ENCODE measurements at regions not wholly inside any gene's neighbourhood (a gene's known extent, or its start where the extent isn't known, plus 50 kb on each side); places are given as distances from the start of the nearest gene placed in this dataset.

DNA sequence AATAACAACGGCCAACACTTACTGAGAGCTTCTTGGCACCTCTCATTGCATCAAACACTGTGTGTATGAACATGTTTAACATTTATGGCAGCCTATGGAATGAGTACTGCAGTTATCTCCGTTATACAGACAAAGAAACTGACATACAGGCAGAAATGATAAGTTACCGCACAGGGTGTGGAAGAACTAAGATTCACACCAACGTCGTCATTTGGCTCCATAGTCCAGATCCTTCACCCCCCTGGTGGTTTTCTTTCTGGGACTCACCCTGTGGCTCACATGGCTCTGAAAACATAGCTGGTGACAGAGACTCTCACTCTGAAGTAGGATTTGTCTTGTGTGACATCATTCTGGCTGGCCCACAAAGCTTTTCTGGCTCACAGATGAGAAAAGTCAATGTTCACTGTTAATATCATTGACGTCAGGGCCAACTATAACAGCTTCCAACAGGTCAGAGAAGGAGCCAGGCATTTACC, 230.1 kb downstream of the DLEU7 start:
- no peaks in the 10 kb centered on the region for H4K20me1 ChIP-seq (ENCODE audit: insufficient read depth)
- no peak overlapping the region for H3K9ac ChIP-seq
- H3K9me2 ChIP-seq (ENCODE audit: insufficient read depth), result no peaks in the 10 kb centered on the region
- no peaks in the 10 kb centered on the region for H3K36me3 ChIP-seq (ENCODE audit: low read depth)
- H3K4me1 ChIP-seq (ENCODE audit: insufficient read depth), result peaks cover 25% of the 10 kb centered on the region
- no peak overlapping the region for H3K4me2 ChIP-seq (ENCODE audit: unreplicated experiment)
- DNase-seq, result peak; percentile 31
- no peaks in the 10 kb centered on the region for H3K9me3 ChIP-seq (ENCODE audit: low read depth)
- H3K4me3 ChIP-seq, result no peak overlapping the region
- no peak overlapping the region for H2AFZ ChIP-seq
- TF ChIP-seq EZH2 (IDR thresholded peaks at IDR 0.05; ENCODE audit: insufficient read depth, poor library complexity, severe bottlenecking) (no peak), EZH2phosphoT487 (IDR thresholded peaks at IDR 0.05; ENCODE audit: insufficient read depth, low read depth) (no peak)
- no peak overlapping the region for H3K27ac ChIP-seq
- 61 to 64% methylated on average over 6 of the region's 6 CpGs for WGBS, 2 experiments (ENCODE audit: low coverage in 1 of 2, low lambda C conversion rate in 2 of 2, missing lambda C conversion rate in 2 of 2)
- H3K27me3 ChIP-seq (replicated peaks; ENCODE audit: insufficient read depth), result no peaks in the 10 kb centered on the region
- no peaks in the 10 kb centered on the region for H3K79me2 ChIP-seq (ENCODE audit: insufficient read depth)
- in situ Hi-C loops (cut with MboI), result no loop called here
- H3F3A ChIP-seq (ENCODE audit: insufficient read depth), result peaks cover 26% of the 10 kb centered on the region

DNA sequence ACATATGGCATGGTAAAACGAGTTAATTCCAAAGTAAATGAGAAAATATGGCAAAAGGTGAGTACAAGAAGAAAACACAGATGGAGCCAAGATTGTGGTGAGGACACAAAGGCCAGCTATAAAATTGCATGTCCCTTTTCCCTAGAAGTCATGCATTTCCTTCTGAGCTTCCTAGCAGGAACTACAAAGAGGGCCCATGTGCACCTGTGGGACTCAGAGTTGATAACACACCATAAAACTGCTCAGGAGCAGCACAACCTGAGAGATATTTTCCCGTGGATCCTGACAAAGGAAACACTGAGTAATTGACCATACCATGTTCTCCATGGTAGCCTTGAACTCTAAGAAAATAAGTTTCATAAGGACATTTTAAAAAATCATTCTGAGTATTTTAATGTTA, 228.3 kb downstream of the DLEU7 start:
- Histone ChIP-seq H3K9ac (no peak overlapping the region), H3K4me1 (ENCODE audit: insufficient read depth) (peaks cover 26% of the 10 kb centered on the region), H3K27ac (no peak overlapping the region), H3K36me3 (ENCODE audit: low read depth) (no peaks in the 10 kb centered on the region), H3K79me2 (ENCODE audit: insufficient read depth) (no peaks in the 10 kb centered on the region), H3K9me2 (ENCODE audit: insufficient read depth) (no peaks in the 10 kb centered on the region), H3K4me2 (ENCODE audit: unreplicated experiment) (no peak overlapping the region), H3F3A (ENCODE audit: insufficient read depth) (peaks cover 27% of the 10 kb centered on the region), H3K4me3 (no peak overlapping the region), H2AFZ (no peak overlapping the region), H3K9me3 (ENCODE audit: low read depth) (no peaks in the 10 kb centered on the region), H4K20me1 (ENCODE audit: insufficient read depth) (no peaks in the 10 kb centered on the region), H3K27me3 (replicated peaks; ENCODE audit: insufficient read depth) (no peaks in the 10 kb centered on the region)
- DNase-seq, result no peak
- TF ChIP-seq EZH2phosphoT487 (IDR thresholded peaks at IDR 0.05; ENCODE audit: insufficient read depth, low read depth) (no peak), EZH2 (IDR thresholded peaks at IDR 0.05; ENCODE audit: insufficient read depth, poor library complexity, severe bottlenecking) (no peak)
- WGBS, 2 experiments (ENCODE audit: low coverage in 1 of 2, low lambda C conversion rate in 2 of 2, missing lambda C conversion rate in 2 of 2), result 65 to 74% methylated on average over 2 of the region's 2 CpGs
- in situ Hi-C loops (cut with MboI), result no loop called here

DNA sequence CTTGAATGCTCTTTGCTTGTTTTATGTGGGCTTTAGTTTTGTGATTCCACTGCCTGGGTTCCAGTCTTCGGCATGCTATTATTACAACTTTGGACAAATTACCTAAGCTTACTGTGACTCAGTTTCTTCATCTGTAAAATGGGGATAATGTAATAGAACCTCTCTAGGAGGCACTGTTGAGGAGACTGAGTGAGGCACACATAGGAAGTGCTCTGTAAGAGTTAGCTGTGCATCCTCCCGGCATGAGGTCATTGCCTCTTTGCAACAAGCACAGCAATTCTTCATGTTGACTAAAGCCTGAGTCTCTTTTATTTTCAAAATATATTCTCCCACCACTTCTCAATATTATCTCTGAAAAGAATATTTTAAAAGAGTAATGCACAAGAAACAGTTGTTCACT, 227.4 kb downstream of the DLEU7 start:
- Histone ChIP-seq H3K9ac (no peak overlapping the region), H3K79me2 (ENCODE audit: insufficient read depth) (no peaks in the 10 kb centered on the region), H3K4me1 (ENCODE audit: insufficient read depth) (peaks cover 26% of the 10 kb centered on the region), H3K4me2 (ENCODE audit: unreplicated experiment) (no peak overlapping the region), H3K27ac (peak overlapping the region; percentile 65), H3F3A (ENCODE audit: insufficient read depth) (peaks cover 27% of the 10 kb centered on the region), H3K9me3 (ENCODE audit: low read depth) (no peaks in the 10 kb centered on the region), H4K20me1 (ENCODE audit: insufficient read depth) (no peaks in the 10 kb centered on the region), H3K4me3 (no peak overlapping the region), H3K27me3 (replicated peaks; ENCODE audit: insufficient read depth) (no peaks in the 10 kb centered on the region), H3K36me3 (ENCODE audit: low read depth) (no peaks in the 10 kb centered on the region), H2AFZ (no peak overlapping the region; the same call in 1 of the 2 replicates), H3K9me2 (ENCODE audit: insufficient read depth) (no peaks in the 10 kb centered on the region)
- WGBS, 2 experiments (ENCODE audit: low coverage in 1 of 2, low lambda C conversion rate in 2 of 2, missing lambda C conversion rate in 2 of 2), result 75 to 77% methylated on average over 2 of the region's 2 CpGs
- DNase-seq, result peak; percentile 81
- TF ChIP-seq EZH2 (IDR thresholded peaks at IDR 0.05; ENCODE audit: insufficient read depth, poor library complexity, severe bottlenecking), result no peak
- TF ChIP-seq EZH2phosphoT487 (IDR thresholded peaks at IDR 0.05; ENCODE audit: insufficient read depth, low read depth), result no peak
- in situ Hi-C loops (cut with MboI), result no loop called here

DNA sequence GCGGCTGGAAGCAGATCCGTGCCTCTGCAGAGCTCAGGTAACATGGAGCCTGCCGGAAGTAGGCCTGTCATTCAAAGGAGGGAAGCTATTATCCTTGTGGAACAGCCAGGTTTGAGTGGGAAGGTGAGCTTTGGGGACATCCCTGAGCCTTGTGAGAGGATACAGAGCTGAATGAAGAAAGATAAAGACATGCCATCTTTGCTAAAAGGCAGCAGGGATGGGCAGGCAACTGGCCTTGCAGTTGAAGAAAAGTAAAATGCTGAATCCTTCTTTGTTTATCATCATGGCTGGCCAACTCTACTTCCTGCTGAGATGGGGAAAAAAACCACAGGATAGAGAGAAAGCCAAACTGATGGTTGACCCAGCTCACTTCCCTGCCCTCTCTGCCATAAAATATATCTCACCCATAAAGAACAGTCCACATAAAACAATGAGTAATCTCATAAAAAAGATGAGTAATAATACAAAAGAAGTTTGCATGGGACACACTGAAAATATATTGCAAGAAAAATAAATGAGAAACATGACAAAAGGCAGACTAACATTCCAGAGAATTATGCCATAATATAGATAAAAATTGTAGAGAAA, 226.3 kb downstream of the DLEU7 start:
- Histone ChIP-seq H3K27ac (peak overlapping the region; percentile 65), H4K20me1 (ENCODE audit: insufficient read depth) (no peaks in the 10 kb centered on the region), H3K79me2 (ENCODE audit: insufficient read depth) (no peaks in the 10 kb centered on the region), H3K36me3 (ENCODE audit: low read depth) (no peaks in the 10 kb centered on the region), H2AFZ (peak overlapping the region; percentile 20; the same call in 1 of the 2 replicates), H3K9me2 (ENCODE audit: insufficient read depth) (no peaks in the 10 kb centered on the region), H3K4me1 (ENCODE audit: insufficient read depth) (peaks cover 26% of the 10 kb centered on the region), H3K9me3 (ENCODE audit: low read depth) (no peaks in the 10 kb centered on the region), H3K4me2 (ENCODE audit: unreplicated experiment) (peak overlapping the region; percentile 70), H3K9ac (no peak overlapping the region), H3K27me3 (replicated peaks; ENCODE audit: insufficient read depth) (no peaks in the 10 kb centered on the region), H3F3A (ENCODE audit: insufficient read depth) (peaks cover 27% of the 10 kb centered on the region), H3K4me3 (0 out of 2 replicates have a peak overlapping the region, but pooled peaks have one; percentile 28)
- TF ChIP-seq EZH2phosphoT487 (IDR thresholded peaks at IDR 0.05; ENCODE audit: insufficient read depth, low read depth), result 0 out of 2 replicates have a peak, but pooled peaks have one; percentile 66
- no peak for TF ChIP-seq EZH2 (IDR thresholded peaks at IDR 0.05; ENCODE audit: insufficient read depth, poor library complexity, severe bottlenecking)
- DNase-seq, result peak; percentile 85
- 96 to 97% methylated on average over 3 of the region's 3 CpGs for WGBS, 2 experiments (ENCODE audit: low coverage in 1 of 2, low lambda C conversion rate in 2 of 2, missing lambda C conversion rate in 2 of 2)
- in situ Hi-C loops (cut with MboI), result no loop called here

Measured in GM23248 (cell line).